K562 (cell line): ENCODE measurements at regions not wholly inside any gene's neighbourhood (a gene's known extent, or its start where the extent isn't known, plus 50 kb on each side); places are given as distances from the start of the nearest gene placed in this dataset.
A peak's percentile ranks its signal among the peaks of the same experiment; 100 is the strongest.

ENCODE experiments used
- ATAC-seq: fragments of 200-7000 bp; cut with Tn5 transposase; 3 replicates; pipeline ENCODE4 v1.9.1; 2020; ENCODE audit warnings: moderate library complexity
- BruUV-seq: library from RNA; stranded (reverse); fragments of 400-500 nt; replicated peaks from 2 replicates; lab custom pipeline; 2021; lab: Mats Ljungman, UMichigan
- CTCF ChIA-PET: fragments of 300-600 bp; formaldehyde crosslinking; extraction: SDS; loops from one replicate; lab custom pipeline; 2021; ENCODE audit warnings: low intra/inter-chr PET ratio; lab: Yijun Ruan, JAX
- POLR2A ChIA-PET: fragments of 300-600, 350-650 bp; sonication (Branson Sonifier 250); formaldehyde crosslinking; extraction: SDS; loops from one replicate; lab custom pipeline; 2021; ENCODE audit warnings: antibody characterized with exemption, inconsistent platforms; lab: Yijun Ruan, JAX
- DNase-seq, 4 experiments: peaks; one replicate each; pipeline versions ENCODE4 v3.0.0 to v3.0.0-alpha.2; 2011 to 2018; ENCODE audit warnings: low spot score in 3 of 4, mixed read lengths in 3 of 4; ENCODE audit errors: extremely low read depth in 1 of 4
- FAIRE-seq: peaks from 2 replicates; lab custom pipeline; 2011; peaks lifted over from hg19 to GRCh38; lab: Jason Lieb, UNC
- H2AFZ ChIP-seq: 2 replicates; pipeline ENCODE4 v1.6.0; 2011; ENCODE audit warnings: low read depth, low read length, control low read depth, inconsistent platforms
- H3K27ac ChIP-seq: fragments of 200-600 bp; 3 replicates; pipeline ENCODE4 v1.8.0; 2011; ENCODE audit warnings: low read depth, mild to moderate bottlenecking, control low read depth, inconsistent platforms, low read length, moderate library complexity, mixed read lengths; ENCODE audit errors: extremely low read depth
- H3K27me3 ChIP-seq, 2 experiments: fragments of 300-600 bp in 1 of 2; 2 replicates in 1 of 2; 3 replicates in 1 of 2; pipeline versions ENCODE4 v1.6.0 to v1.8.0; 2011; ENCODE audit warnings: inconsistent platforms in 2 of 2, low read length in 2 of 2, mild to moderate bottlenecking in 1 of 2, mixed read lengths in 1 of 2, moderate library complexity in 1 of 2; ENCODE audit not compliant: control insufficient read depth in 2 of 2, insufficient read depth in 2 of 2
- H3K36me3 ChIP-seq: fragments of 300-600 bp; 3 replicates; pipeline ENCODE4 v1.8.0; 2011; ENCODE audit warnings: mild to moderate bottlenecking, low read length, inconsistent platforms; ENCODE audit not compliant: control insufficient read depth, insufficient read depth
- H3K4me1 ChIP-seq, 2 experiments: fragments of 200-600 bp in 1 of 2; replicated peaks in 1 of 2; 2 replicates in 1 of 2; 3 replicates in 1 of 2; pipeline versions ENCODE4 v1.5.1 to v1.8.0; 2011; ENCODE audit warnings: inconsistent platforms in 2 of 2, low read length in 2 of 2, mild to moderate bottlenecking in 1 of 2, mixed read lengths in 1 of 2, moderate library complexity in 1 of 2; ENCODE audit not compliant: control insufficient read depth in 2 of 2, insufficient read depth in 2 of 2
- H3K4me2 ChIP-seq: 2 replicates; pipeline ENCODE4 v1.6.1; 2011; ENCODE audit warnings: low read length, control low read depth, inconsistent platforms, mixed read lengths; ENCODE audit not compliant: insufficient read depth
- H3K4me3 ChIP-seq: fragments of 200-600 bp; sonication (generic), shearing (Covaris generic); 2 replicates; pipeline ENCODE4 v1.5.1; 2016; ENCODE audit warnings: control low read depth, inconsistent platforms
- H3K79me2 ChIP-seq: fragments of 200-600 bp; 3 replicates; pipeline ENCODE4 v1.8.0; 2011; ENCODE audit warnings: low read length, inconsistent platforms; ENCODE audit not compliant: control insufficient read depth, insufficient read depth
- H3K9ac ChIP-seq, 2 experiments: 2 replicates each; pipeline versions ENCODE4 v1.6.0 to v1.6.1; 2011; ENCODE audit warnings: low read depth in 2 of 2, low read length in 2 of 2, control low read depth in 1 of 2, inconsistent platforms in 1 of 2, mild to moderate bottlenecking in 1 of 2, mixed read lengths in 1 of 2; ENCODE audit not compliant: insufficient read depth in 1 of 2
- H3K9me1 ChIP-seq: one replicate; pipeline ENCODE4 v1.6.0; 2011; ENCODE audit warnings: inconsistent platforms, mild to moderate bottlenecking, low read length, moderate library complexity; ENCODE audit not compliant: control insufficient read depth, insufficient read depth
- H3K9me3 ChIP-seq: replicated peaks from 2 replicates; pipeline ENCODE4 v1.5.1; 2011; ENCODE audit warnings: low read depth, low read length, inconsistent platforms; ENCODE audit not compliant: control insufficient read depth, insufficient read depth
- H4K20me1 ChIP-seq: replicated peaks from 2 replicates; pipeline ENCODE4 v1.6.1; 2011; ENCODE audit warnings: low read length, inconsistent platforms, mixed read lengths; ENCODE audit not compliant: control insufficient read depth, insufficient read depth
- CC2D1A ChIP-seq: fragments of 450-650 bp; IDR thresholded peaks from 2 replicates; pipeline ENCODE4 v1.6.1; 2017; ENCODE audit warnings: mild to moderate bottlenecking
- CEBPB ChIP-seq: fragments of 450-650 bp; IDR thresholded peaks from 2 replicates; pipeline ENCODE4 v1.6.1; 2016; ENCODE audit warnings: missing genetic modification characterization, missing compliant biosample characterization
- CEBPG ChIP-seq, 3 experiments: fragments of 200-800 bp in 1 of 3; sonication (Bioruptor generic) in 1 of 3; sonication (generic) in 1 of 3; formaldehyde crosslinking in 1 of 3; IDR thresholded peaks in 2 of 3; conservative IDR thresholded peaks in 1 of 3; 2 replicates each; pipeline versions ENCODE4 v1.6.1 to v1.8.0; 2016 to 2022; ENCODE audit warnings: missing compliant biosample characterization in 2 of 3, missing genetic modification characterization in 2 of 3, mild to moderate bottlenecking in 1 of 3, missing genetic modification reagents in 1 of 3
- SMAD1 ChIP-seq: fragments of 150-350 bp; IDR thresholded peaks from 2 replicates; pipeline ENCODE4 v1.6.1; 2014; ENCODE audit warnings: low read length, low read depth; ENCODE audit not compliant: partially characterized antibody
- ZNF217 ChIP-seq: sonication (generic); formaldehyde crosslinking; IDR thresholded peaks from 2 replicates; pipeline ENCODE4 v1.8.0; 2022; ENCODE audit warnings: mild to moderate bottlenecking, missing genetic modification reagents
- ZNF436 ChIP-seq: fragments of 250-450, 450-650 bp; sonication (Bioruptor Pico); formaldehyde crosslinking; IDR thresholded peaks from 2 replicates; pipeline ENCODE4 v1.7.0; 2020; ENCODE audit warnings: mild to moderate bottlenecking
- WGBS: fragments of 100-300 bp; shearing (Covaris generic); methylation state at CpG from one replicate; pipeline ENCODE4 v1.1.6; 2016; ENCODE audit warnings: low coverage, mixed read lengths; ENCODE audit not compliant: insufficient coverage; ENCODE audit errors: missing lambda C conversion rate; 5-methylcytosine and 5-hydroxymethylcytosine counted together
- in situ Hi-C: fragments of 300-500 bp; cut with MboI; formaldehyde crosslinking; loops from 4 replicates; pipeline ENCODE4 v1.15.0; 2018; ENCODE audit warnings: inconsistent platforms, mixed read lengths
- intact Hi-C: fragments of 100-400 bp; cut with micrococcal nuclease; formaldehyde crosslinking; loops from 2 replicates; pipeline ENCODE4 v1.14.2; 2022
- TF ChIP-seq, protein P1 (sequence below): sonication (generic); formaldehyde crosslinking; IDR thresholded peaks from 2 replicates; pipeline ENCODE4 v1.8.1; 2023; ENCODE audit warnings: mild to moderate bottlenecking, missing genetic modification reagents

DNA sequence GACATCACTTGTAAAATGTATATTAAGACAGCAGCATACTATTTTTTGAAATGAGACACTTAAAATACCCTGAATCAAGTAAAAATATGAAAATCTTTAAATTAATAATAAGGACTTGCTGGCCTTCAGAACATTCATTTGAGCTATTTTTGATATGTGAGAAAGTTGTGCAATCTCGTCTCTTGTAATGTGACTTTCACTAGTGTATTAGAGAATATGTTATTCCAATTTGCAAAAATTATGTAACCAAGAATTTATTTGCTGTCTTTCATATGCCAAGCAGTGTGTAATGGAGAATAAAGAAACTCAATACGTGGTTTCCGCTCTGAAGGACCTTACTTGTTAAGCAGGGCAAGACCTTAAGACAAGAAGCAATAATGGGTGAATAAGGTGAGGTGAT is 375.0 kb upstream of the RUNX1 start:
- 37% methylated on average over 3 of the region's 3 CpGs for WGBS
- no peak overlapping the region for H3K4me2 ChIP-seq
- in situ Hi-C loops: no loop called here

More for the DNA sequence above, 375.0 kb upstream of the RUNX1 start:
- DNase-seq: no peak
- Histone ChIP-seq H3K9me1 (no peaks in the 10 kb centered on the region), H3K4me1 (no peaks in the 10 kb centered on the region), H2AFZ (no peak overlapping the region), H3K36me3 (no peaks in the 10 kb centered on the region), H3K27me3 (peaks cover 2 to 5% of the 10 kb centered on the region in 2 experiments; a peak in 1 of 5 replicates), H3K79me2 (no peaks in the 10 kb centered on the region), H3K4me3 (no peak overlapping the region), H3K9me3 (no peaks in the 10 kb centered on the region; the same call in 1 of the 2 replicates), H4K20me1 (no peaks in the 10 kb centered on the region), H3K9ac (no peak overlapping the region), H3K27ac (no peak overlapping the region)
- TF ChIP-seq CEBPB (peak; percentile 71), SMAD1 (no peak), ZNF436 (CRISPR knock-in tag) (no peak), CC2D1A (no peak), ZNF217 (no peak), CEBPG (CRISPR knock-in tag; IDR thresholded peaks at IDR 0.05) (no peak), CEBPG (tag; conservative IDR thresholded peaks at IDR 0.05 in 1 of 2, IDR thresholded peaks at IDR 0.05 in 1 of 2) (peak; percentile 48 to 61; a peak in 2 of 4 replicates)
- TF ChIP-seq, protein P1, sequence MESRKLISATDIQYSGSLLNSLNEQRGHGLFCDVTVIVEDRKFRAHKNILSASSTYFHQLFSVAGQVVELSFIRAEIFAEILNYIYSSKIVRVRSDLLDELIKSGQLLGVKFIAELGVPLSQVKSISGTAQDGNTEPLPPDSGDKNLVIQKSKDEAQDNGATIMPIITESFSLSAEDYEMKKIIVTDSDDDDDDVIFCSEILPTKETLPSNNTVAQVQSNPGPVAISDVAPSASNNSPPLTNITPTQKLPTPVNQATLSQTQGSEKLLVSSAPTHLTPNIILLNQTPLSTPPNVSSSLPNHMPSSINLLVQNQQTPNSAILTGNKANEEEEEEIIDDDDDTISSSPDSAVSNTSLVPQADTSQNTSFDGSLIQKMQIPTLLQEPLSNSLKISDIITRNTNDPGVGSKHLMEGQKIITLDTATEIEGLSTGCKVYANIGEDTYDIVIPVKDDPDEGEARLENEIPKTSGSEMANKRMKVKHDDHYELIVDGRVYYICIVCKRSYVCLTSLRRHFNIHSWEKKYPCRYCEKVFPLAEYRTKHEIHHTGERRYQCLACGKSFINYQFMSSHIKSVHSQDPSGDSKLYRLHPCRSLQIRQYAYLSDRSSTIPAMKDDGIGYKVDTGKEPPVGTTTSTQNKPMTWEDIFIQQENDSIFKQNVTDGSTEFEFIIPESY (CRISPR knock-in tag): no peak
- no TSS peak for BruUV-seq
- intact Hi-C loops: no loop called here
- POLR2A ChIA-PET: no interaction called here
- ATAC-seq: no peak
- no peak for FAIRE-seq
- CTCF ChIA-PET: no interaction called here
